SK-N-SH (cell line): ENCODE measurements at regions not wholly inside any gene's neighbourhood (a gene's known extent, or its start where the extent isn't known, plus 50 kb on each side); places are given as distances from the start of the nearest gene placed in this dataset.
A peak's percentile ranks its signal among the peaks of the same experiment; 100 is the strongest.

Experiments
- CTCF ChIA-PET: fragments of 300-600, 350-600 bp; formaldehyde crosslinking; extraction: SDS; loops from one replicate; lab custom pipeline; 2021; lab: Yijun Ruan, JAX
- POLR2A ChIA-PET: fragments of 350-600 bp; sonication (Branson Sonifier 250); formaldehyde crosslinking; extraction: SDS; loops from one replicate; lab custom pipeline; 2020; ENCODE audit warnings: antibody characterized with exemption, inconsistent platforms; lab: Yijun Ruan, JAX
- DNase-seq: peaks from one replicate; pipeline ENCODE4 v3.0.0; 2012
- H2AFZ ChIP-seq: fragments of 200-600 bp; sonication (generic); 2 replicates; pipeline ENCODE4 v1.8.1; 2016; ENCODE audit warnings: antibody characterized with exemption, mild to moderate bottlenecking, low read depth
- H3F3A ChIP-seq: fragments of 200-600 bp; sonication (generic); replicated peaks from 2 replicates; pipeline ENCODE3; 2016; ENCODE audit warnings: antibody characterized with exemption, mild to moderate bottlenecking; ENCODE audit not compliant: insufficient read depth
- H3K27ac ChIP-seq, 2 experiments: fragments of 200-500 bp in 1 of 2; fragments of 200-600 bp in 1 of 2; sonication (Bioruptor generic) in 1 of 2; sonication (generic), shearing (Covaris generic) in 1 of 2; 2 replicates each; pipeline versions ENCODE4 v1.5.1 to v1.6.1; 2014 to 2016; ENCODE audit warnings: low read depth in 2 of 2, inconsistent platforms in 1 of 2, low read length in 1 of 2, mild to moderate bottlenecking in 1 of 2, mixed read lengths in 1 of 2
- H3K27me3 ChIP-seq: fragments of 200-600 bp; sonication (generic), shearing (Covaris generic); 2 replicates; pipeline ENCODE4 v1.6.1; 2016; ENCODE audit warnings: mixed run types; ENCODE audit not compliant: insufficient read depth
- H3K36me3 ChIP-seq, 2 experiments: fragments of 200-500 bp in 1 of 2; fragments of 200-600 bp in 1 of 2; sonication (Bioruptor generic) in 1 of 2; sonication (generic) in 1 of 2; replicated peaks in 1 of 2; 2 replicates each; pipeline versions ENCODE3 to v1.5.1; 2014 to 2016; ENCODE audit warnings: low read length in 1 of 2, mild to moderate bottlenecking in 1 of 2; ENCODE audit not compliant: insufficient read depth in 2 of 2, control insufficient read depth in 1 of 2
- H3K4me1 ChIP-seq, 2 experiments: fragments of 200-500 bp in 1 of 2; fragments of 200-600 bp in 1 of 2; sonication (Bioruptor generic) in 1 of 2; sonication (generic), shearing (Covaris generic) in 1 of 2; 2 replicates each; pipeline versions ENCODE4 v1.5.1 to v1.6.1; 2014 to 2016; ENCODE audit warnings: low read depth in 1 of 2, low read length in 1 of 2, mixed run types in 1 of 2; ENCODE audit not compliant: insufficient read depth in 2 of 2, control insufficient read depth in 1 of 2
- H3K4me2 ChIP-seq: fragments of 200-600 bp; sonication (generic), shearing (Covaris generic); 2 replicates; pipeline ENCODE4 v1.6.1; 2017; ENCODE audit warnings: mixed run types
- H3K4me3 ChIP-seq, 2 experiments: fragments of 200-500 bp in 1 of 2; fragments of 200-600 bp in 1 of 2; sonication (Bioruptor generic) in 1 of 2; sonication (generic), shearing (Covaris generic) in 1 of 2; 2 replicates each; pipeline versions ENCODE4 v1.5.1 to v1.8.1; 2014 to 2016; ENCODE audit warnings: low read depth in 2 of 2, inconsistent platforms in 1 of 2, low read length in 1 of 2, mild to moderate bottlenecking in 1 of 2, mixed read lengths in 1 of 2, moderate library complexity in 1 of 2
- H3K79me2 ChIP-seq: fragments of 200-600 bp; sonication (generic); 2 replicates; pipeline ENCODE4 v1.8.1; 2017; ENCODE audit warnings: mild to moderate bottlenecking; ENCODE audit not compliant: insufficient read depth
- H3K9ac ChIP-seq: fragments of 200-600 bp; sonication (generic); 2 replicates; pipeline ENCODE4 v1.6.1; 2017; ENCODE audit warnings: mixed run types
- H3K9me2 ChIP-seq: fragments of 200-600 bp; sonication (generic); 2 replicates; pipeline ENCODE4 v1.6.1; 2017; ENCODE audit warnings: mixed run types
- H3K9me3 ChIP-seq: fragments of 200-600 bp; sonication (generic); 2 replicates; pipeline ENCODE4 v1.6.1; 2017; ENCODE audit warnings: mixed run types, mild to moderate bottlenecking, moderate library complexity
- H4K20me1 ChIP-seq: fragments of 200-600 bp; sonication (generic); 2 replicates; pipeline ENCODE4 v1.6.1; 2017; ENCODE audit warnings: mild to moderate bottlenecking, mixed run types; ENCODE audit not compliant: insufficient read depth
- ELF1 ChIP-seq: IDR thresholded peaks from 2 replicates; pipeline ENCODE4 v1.4.0; 2012
- EZH2phosphoT487 ChIP-seq: fragments of 200-600 bp; sonication (generic); IDR thresholded peaks from 2 replicates; pipeline ENCODE4 v1.6.1; 2017; ENCODE audit warnings: low read depth, mixed run types, mild to moderate bottlenecking, antibody characterized with exemption, moderate library complexity, borderline replicate concordance
- FOSL2 ChIP-seq: IDR thresholded peaks from 2 replicates; pipeline ENCODE4 v1.4.0; 2012; ENCODE audit warnings: low read depth, mild to moderate bottlenecking, moderate library complexity, borderline replicate concordance
- FOXJ3 ChIP-seq: sonication (generic); formaldehyde crosslinking; IDR thresholded peaks from 2 replicates; pipeline ENCODE4 v1.5.1; 2020; ENCODE audit warnings: mild to moderate bottlenecking, missing genetic modification reagents
- FOXM1 ChIP-seq: IDR thresholded peaks from 2 replicates; pipeline ENCODE4 v1.4.0; 2012; ENCODE audit warnings: low read depth, mild to moderate bottlenecking
- GABPA ChIP-seq: IDR thresholded peaks from 2 replicates; pipeline ENCODE4 v1.4.0; 2012; ENCODE audit warnings: low read depth, mild to moderate bottlenecking
- GATA2 ChIP-seq: sonication (generic); formaldehyde crosslinking; IDR thresholded peaks from 2 replicates; pipeline ENCODE4 v1.5.0; 2020; ENCODE audit warnings: mild to moderate bottlenecking, missing genetic modification reagents
- JUND ChIP-seq: IDR thresholded peaks from 2 replicates; pipeline ENCODE4 v1.4.0; 2012
- MXI1 ChIP-seq: IDR thresholded peaks from 2 replicates; pipeline ENCODE4 v1.6.1; 2012; ENCODE audit warnings: mild to moderate bottlenecking, low read depth, low read length, improper control_type of control experiment
- RCOR1 ChIP-seq: fragments of 150-350 bp; IDR thresholded peaks from 2 replicates; pipeline ENCODE4 v1.6.1; 2017; ENCODE audit warnings: antibody characterized with exemption, low read length
- RFX5 ChIP-seq: IDR thresholded peaks from 2 replicates; pipeline ENCODE4 v1.6.1; 2012; ENCODE audit warnings: mild to moderate bottlenecking, improper control_type of control experiment, low read length
- SIN3A ChIP-seq: IDR thresholded peaks from 2 replicates; pipeline ENCODE4 v1.6.1; 2012; ENCODE audit warnings: low read depth, mild to moderate bottlenecking, low read length, moderate library complexity, borderline replicate concordance
- TAF1 ChIP-seq: IDR thresholded peaks from 2 replicates; pipeline ENCODE4 v1.6.1; 2012; ENCODE audit warnings: low read depth, mild to moderate bottlenecking, low read length, moderate library complexity, borderline replicate concordance
- TCF12 ChIP-seq: IDR thresholded peaks from 2 replicates; pipeline ENCODE4 v1.4.0; 2012
- WGBS: methylation state at CpG from one replicate; pipeline ENCODE4 v1.1.6; 2017; ENCODE audit warnings: low lambda C conversion rate; 5-methylcytosine and 5-hydroxymethylcytosine counted together
- TF ChIP-seq, protein P1 (sequence below): fragments of 150-350 bp; IDR thresholded peaks from 2 replicates; pipeline ENCODE4 v1.6.1; 2017; ENCODE audit warnings: antibody characterized with exemption, low read length, low read depth, borderline replicate concordance
- TF ChIP-seq, protein P2 (sequence below): fragments of 200-600 bp; sonication (generic); IDR thresholded peaks from 2 replicates; pipeline ENCODE4 v1.6.1; 2017; ENCODE audit warnings: antibody characterized with exemption, mild to moderate bottlenecking, moderate library complexity
- TF ChIP-seq, protein P3 (sequence below): IDR thresholded peaks from 2 replicates; pipeline ENCODE4; 2012
- TF ChIP-seq, protein P4 (sequence below): IDR thresholded peaks from 2 replicates; pipeline ENCODE4 v1.4.0; 2012; ENCODE audit warnings: low read depth, borderline replicate concordance

DNA sequence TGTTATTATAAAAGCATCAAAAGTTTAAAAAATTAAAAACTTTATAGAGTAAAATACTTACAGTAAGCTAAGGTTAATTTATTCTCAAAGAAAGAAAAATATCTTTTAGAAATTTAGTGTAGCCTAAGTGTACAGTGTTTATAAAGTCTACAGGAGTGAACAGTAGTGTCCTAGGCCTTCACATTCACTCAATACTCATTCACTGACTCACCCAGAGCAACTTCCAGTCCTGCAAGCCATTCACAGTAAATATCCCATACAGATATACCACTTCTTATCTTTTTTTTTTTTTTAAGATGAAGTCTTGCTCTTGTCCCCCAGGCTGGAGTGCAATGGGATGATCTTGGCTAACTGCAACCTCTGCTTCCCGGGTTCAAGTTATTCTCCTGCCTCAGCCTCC is 73.1 kb upstream of the FST start:
- no peaks in the 10 kb centered on the region for H3K9me2 ChIP-seq
- H3K36me3 ChIP-seq: no peaks in the 10 kb centered on the region
- no peak overlapping the region for H2AFZ ChIP-seq
- no peak for DNase-seq
- peak overlapping the region in 1 of 2 experiments; percentile 81; a peak in 2 of 4 replicates for H3K27ac ChIP-seq
- H3K27me3 ChIP-seq: no peaks in the 10 kb centered on the region
- TF ChIP-seq GATA2 (no peak), GABPA (no peak), JUND (peak; percentile 27; the same call in 1 of the 2 replicates), RFX5 (no peak), FOXJ3 (CRISPR knock-in tag) (no peak), EZH2phosphoT487 (no peak), FOSL2 (peak; percentile 54; the same call in 1 of the 2 replicates), FOXM1 (no peak), MXI1 (no peak), TCF12 (peak; percentile 12; the same call in 1 of the 2 replicates), ELF1 (no peak), SIN3A (no peak), RCOR1 (no peak), TAF1 (no peak)
- TF ChIP-seq, protein P1, sequence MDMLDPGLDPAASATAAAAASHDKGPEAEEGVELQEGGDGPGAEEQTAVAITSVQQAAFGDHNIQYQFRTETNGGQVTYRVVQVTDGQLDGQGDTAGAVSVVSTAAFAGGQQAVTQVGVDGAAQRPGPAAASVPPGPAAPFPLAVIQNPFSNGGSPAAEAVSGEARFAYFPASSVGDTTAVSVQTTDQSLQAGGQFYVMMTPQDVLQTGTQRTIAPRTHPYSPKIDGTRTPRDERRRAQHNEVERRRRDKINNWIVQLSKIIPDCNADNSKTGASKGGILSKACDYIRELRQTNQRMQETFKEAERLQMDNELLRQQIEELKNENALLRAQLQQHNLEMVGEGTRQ: no peak
- TF ChIP-seq, protein P2, sequence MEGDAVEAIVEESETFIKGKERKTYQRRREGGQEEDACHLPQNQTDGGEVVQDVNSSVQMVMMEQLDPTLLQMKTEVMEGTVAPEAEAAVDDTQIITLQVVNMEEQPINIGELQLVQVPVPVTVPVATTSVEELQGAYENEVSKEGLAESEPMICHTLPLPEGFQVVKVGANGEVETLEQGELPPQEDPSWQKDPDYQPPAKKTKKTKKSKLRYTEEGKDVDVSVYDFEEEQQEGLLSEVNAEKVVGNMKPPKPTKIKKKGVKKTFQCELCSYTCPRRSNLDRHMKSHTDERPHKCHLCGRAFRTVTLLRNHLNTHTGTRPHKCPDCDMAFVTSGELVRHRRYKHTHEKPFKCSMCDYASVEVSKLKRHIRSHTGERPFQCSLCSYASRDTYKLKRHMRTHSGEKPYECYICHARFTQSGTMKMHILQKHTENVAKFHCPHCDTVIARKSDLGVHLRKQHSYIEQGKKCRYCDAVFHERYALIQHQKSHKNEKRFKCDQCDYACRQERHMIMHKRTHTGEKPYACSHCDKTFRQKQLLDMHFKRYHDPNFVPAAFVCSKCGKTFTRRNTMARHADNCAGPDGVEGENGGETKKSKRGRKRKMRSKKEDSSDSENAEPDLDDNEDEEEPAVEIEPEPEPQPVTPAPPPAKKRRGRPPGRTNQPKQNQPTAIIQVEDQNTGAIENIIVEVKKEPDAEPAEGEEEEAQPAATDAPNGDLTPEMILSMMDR: no peak
- TF ChIP-seq, protein P3, sequence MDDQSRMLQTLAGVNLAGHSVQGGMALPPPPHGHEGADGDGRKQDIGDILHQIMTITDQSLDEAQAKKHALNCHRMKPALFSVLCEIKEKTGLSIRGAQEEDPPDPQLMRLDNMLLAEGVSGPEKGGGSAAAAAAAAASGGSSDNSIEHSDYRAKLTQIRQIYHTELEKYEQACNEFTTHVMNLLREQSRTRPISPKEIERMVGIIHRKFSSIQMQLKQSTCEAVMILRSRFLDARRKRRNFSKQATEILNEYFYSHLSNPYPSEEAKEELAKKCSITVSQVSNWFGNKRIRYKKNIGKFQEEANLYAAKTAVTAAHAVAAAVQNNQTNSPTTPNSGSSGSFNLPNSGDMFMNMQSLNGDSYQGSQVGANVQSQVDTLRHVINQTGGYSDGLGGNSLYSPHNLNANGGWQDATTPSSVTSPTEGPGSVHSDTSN: no peak
- TF ChIP-seq, protein P4, sequence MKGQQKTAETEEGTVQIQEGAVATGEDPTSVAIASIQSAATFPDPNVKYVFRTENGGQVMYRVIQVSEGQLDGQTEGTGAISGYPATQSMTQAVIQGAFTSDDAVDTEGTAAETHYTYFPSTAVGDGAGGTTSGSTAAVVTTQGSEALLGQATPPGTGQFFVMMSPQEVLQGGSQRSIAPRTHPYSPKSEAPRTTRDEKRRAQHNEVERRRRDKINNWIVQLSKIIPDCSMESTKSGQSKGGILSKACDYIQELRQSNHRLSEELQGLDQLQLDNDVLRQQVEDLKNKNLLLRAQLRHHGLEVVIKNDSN: no peak
- no peaks in the 10 kb centered on the region for H4K20me1 ChIP-seq
- WGBS: 29% methylated on average over 1 of the region's 1 CpG
- CTCF ChIA-PET: no interaction called here
- H3K9me3 ChIP-seq: no peaks in the 10 kb centered on the region
- POLR2A ChIA-PET: no interaction called here
- no peak overlapping the region for H3K4me3 ChIP-seq
- no peaks in the 10 kb centered on the region for H3K79me2 ChIP-seq
- peaks cover 0 to 16% of the 10 kb centered on the region in 2 experiments; a peak in 2 of 4 replicates for H3K4me1 ChIP-seq
- no peak overlapping the region for H3K4me2 ChIP-seq
- H3F3A ChIP-seq: peaks cover 26% of the 10 kb centered on the region
- H3K9ac ChIP-seq: peak overlapping the region; percentile 52; the same call in 1 of the 2 replicates
